Endothelial cell of umbilical vein (primary cell): ENCODE measurements at regions not wholly inside any gene's neighbourhood (a gene's known extent, or its start where the extent isn't known, plus 50 kb on each side); places are given as distances from the start of the nearest gene placed in this dataset.

Experiments
- BruUV-seq: library from RNA; stranded (reverse); fragments of 400-500 nt; replicated peaks from 2 replicates; lab custom pipeline; 2021; lab: Mats Ljungman, UMichigan
- CTCF ChIA-PET: fragments of 300-600, 350-600 bp; sonication (Branson Sonifier 250); formaldehyde crosslinking; loops from one replicate; lab custom pipeline; 2021; ENCODE audit warnings: antibody characterized with exemption, inconsistent platforms; lab: Charles Lee
- POLR2A ChIA-PET: fragments of 300-600, 350-600 bp; sonication (Branson Sonifier 250); formaldehyde crosslinking; loops from one replicate; lab custom pipeline; 2021; ENCODE audit warnings: antibody characterized with exemption, inconsistent platforms; lab: Charles Lee
- DNase-seq: peaks from one replicate; pipeline ENCODE4 v3.0.0-alpha.2; 2011; ENCODE audit warnings: low read depth, low spot score
- FAIRE-seq: peaks from 2 replicates; lab custom pipeline; 2011; peaks lifted over from hg19 to GRCh38; lab: Jason Lieb, UNC
- H2AFZ ChIP-seq: 2 replicates; pipeline ENCODE4 v1.6.0; 2012; ENCODE audit warnings: low read depth, low read length, control low read depth, inconsistent platforms
- H3K27ac ChIP-seq: 2 replicates; pipeline ENCODE4 v1.5.1; 2011; ENCODE audit warnings: low read depth, mild to moderate bottlenecking, control low read depth, low read length, moderate library complexity; ENCODE audit not compliant: insufficient read depth
- H3K27me3 ChIP-seq, 2 experiments: 2 replicates each; pipeline versions ENCODE4 v1.6.0 to v1.6.1; 2011; ENCODE audit warnings: low read length in 2 of 2, mixed read lengths in 1 of 2; ENCODE audit not compliant: control insufficient read depth in 2 of 2, insufficient read depth in 2 of 2
- H3K36me3 ChIP-seq, 2 experiments: 2 replicates in 1 of 2; 3 replicates in 1 of 2; pipeline ENCODE4 v1.5.1; 2011; ENCODE audit warnings: low read length in 2 of 2, mild to moderate bottlenecking in 1 of 2, moderate library complexity in 1 of 2; ENCODE audit not compliant: control insufficient read depth in 2 of 2, insufficient read depth in 2 of 2; ENCODE audit errors: extremely low read depth in 1 of 2
- H3K4me1 ChIP-seq: 3 replicates; pipeline ENCODE4 v1.5.1; 2011; ENCODE audit warnings: mild to moderate bottlenecking, low read length; ENCODE audit not compliant: control insufficient read depth, insufficient read depth; ENCODE audit errors: extremely low read depth
- H3K4me2 ChIP-seq: 2 replicates; pipeline ENCODE4 v1.6.1; 2011; ENCODE audit warnings: low read length, control low read depth, mixed read lengths; ENCODE audit not compliant: insufficient read depth
- H3K4me3 ChIP-seq, 3 experiments: fragments of 200-600 bp in 1 of 3; sonication (generic), shearing (Covaris generic) in 1 of 3; replicated peaks in 1 of 3; 2 replicates each; pipeline ENCODE4 v1.5.1; 2011 to 2016; ENCODE audit warnings: control low read depth in 3 of 3, low read length in 3 of 3, mild to moderate bottlenecking in 2 of 3, inconsistent platforms in 1 of 3, low read depth in 1 of 3, moderate library complexity in 1 of 3; ENCODE audit not compliant: insufficient read depth in 1 of 3
- H3K79me2 ChIP-seq: 2 replicates; pipeline ENCODE4 v1.6.0; 2012; ENCODE audit warnings: low read length, inconsistent platforms; ENCODE audit not compliant: control insufficient read depth, insufficient read depth
- H3K9ac ChIP-seq: replicated peaks from 2 replicates; pipeline ENCODE3; 2011; ENCODE audit warnings: low read length, control low read depth; ENCODE audit not compliant: insufficient read depth; ENCODE audit errors: extremely low read depth
- H3K9me1 ChIP-seq: replicated peaks from 3 replicates; pipeline ENCODE4 v1.6.0; 2011; ENCODE audit warnings: mild to moderate bottlenecking, low read length; ENCODE audit not compliant: control insufficient read depth, insufficient read depth; ENCODE audit errors: extremely low read depth
- H3K9me3 ChIP-seq: replicated peaks from 2 replicates; pipeline ENCODE4 v1.5.1; 2012; ENCODE audit warnings: low read length, inconsistent platforms; ENCODE audit not compliant: control insufficient read depth, insufficient read depth
- H4K20me1 ChIP-seq: replicated peaks from 2 replicates; pipeline ENCODE3; 2011; ENCODE audit warnings: mild to moderate bottlenecking, low read length; ENCODE audit not compliant: control insufficient read depth, insufficient read depth; ENCODE audit errors: extremely low read depth
- EZH2 ChIP-seq: IDR thresholded peaks from 2 replicates; pipeline ENCODE4 v1.6.1; 2012; ENCODE audit warnings: borderline replicate concordance, low read depth, mild to moderate bottlenecking, moderate library complexity, low read length, inconsistent platforms; ENCODE audit not compliant: severe bottlenecking
- FOS ChIP-seq: IDR thresholded peaks from 2 replicates; pipeline ENCODE4 v1.6.1; 2011; ENCODE audit warnings: mild to moderate bottlenecking, low read length, moderate library complexity, borderline replicate concordance; ENCODE audit not compliant: insufficient read depth
- GATA2 ChIP-seq: IDR thresholded peaks from 2 replicates; pipeline ENCODE4 v1.7.0; 2011; ENCODE audit warnings: low read depth, mild to moderate bottlenecking, moderate library complexity, mixed read lengths, low read length; ENCODE audit not compliant: insufficient read length, insufficient read depth
- JUN ChIP-seq: IDR thresholded peaks from 2 replicates; pipeline ENCODE4 v1.6.1; 2011; ENCODE audit warnings: borderline replicate concordance, low read depth; ENCODE audit not compliant: insufficient read length, insufficient read depth
- MYC ChIP-seq: IDR thresholded peaks from one replicate; pipeline ENCODE4 v1.6.1; 2011; ENCODE audit warnings: mild to moderate bottlenecking, low read depth, low read length
- POLR2A ChIP-seq: IDR thresholded peaks from 2 replicates; pipeline ENCODE4 v1.6.1; 2012; ENCODE audit warnings: low read depth, mild to moderate bottlenecking, control low read depth, low read length
- POLR2AphosphoS5 ChIP-seq: IDR thresholded peaks from 2 replicates; pipeline ENCODE4 v1.6.1; 2012; ENCODE audit warnings: low read depth, mild to moderate bottlenecking, control low read depth, low read length, moderate library complexity; ENCODE audit not compliant: insufficient read depth
- dilution Hi-C: fragments of 300-500 bp; cut with MboI; formaldehyde crosslinking; loops from one replicate; pipeline ENCODE4 v1.15.0; 2019; ENCODE audit warnings: low sequenced_read_pairs; ENCODE audit not compliant: extremely low pct_ligation_motif_present
- intact Hi-C: fragments of 100-400 bp; cut with micrococcal nuclease; formaldehyde crosslinking; loops from one replicate; pipeline ENCODE4 v1.10.0; 2022
- TF ChIP-seq, protein P1 (sequence below): IDR thresholded peaks from 2 replicates; pipeline ENCODE4 v1.6.1; 2011; ENCODE audit not compliant: insufficient read depth, insufficient read length
- TF ChIP-seq, protein P2 (sequence below), 2 donors: IDR thresholded peaks; 1 replicate in 1 of 2; 2 replicates in 1 of 2; pipeline ENCODE4 v1.5.1; 2011; ENCODE audit warnings: low read length in 2 of 2, mild to moderate bottlenecking in 2 of 2, moderate library complexity in 2 of 2, control low read depth in 1 of 2, inconsistent platforms in 1 of 2, low read depth in 1 of 2; ENCODE audit not compliant: insufficient read depth in 1 of 2; ENCODE audit errors: extremely low read depth in 1 of 2

DNA sequence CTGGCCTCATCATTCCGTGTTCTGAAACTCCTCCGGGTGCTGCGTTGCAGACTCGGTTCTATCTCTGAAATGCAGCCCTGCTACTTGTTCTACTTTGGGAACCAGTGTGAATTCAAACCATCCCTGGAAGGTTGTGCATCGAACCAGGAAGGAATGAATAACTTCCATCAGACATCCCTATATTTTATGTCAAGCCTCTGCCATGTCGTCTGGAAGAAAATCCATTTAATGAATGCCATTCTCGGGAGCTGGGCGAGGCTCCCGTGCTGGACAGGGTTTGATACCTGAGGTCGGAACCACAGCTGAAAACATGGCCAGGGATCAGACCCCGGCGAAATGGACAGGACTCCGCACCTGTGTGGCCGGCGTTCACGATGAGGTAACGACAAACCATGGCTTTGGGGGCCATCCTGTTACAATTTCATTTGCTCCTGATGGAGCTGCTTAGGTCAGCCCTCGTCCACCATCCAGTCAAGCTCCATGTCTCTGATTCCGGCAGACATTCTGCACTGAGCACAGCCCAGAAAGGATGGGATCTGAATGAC, 821.6 kb downstream of the GALR1 start:
- Histone ChIP-seq H2AFZ (no peak overlapping the region), H3K4me1 (no peaks in the 10 kb centered on the region), H3K27ac (no peak overlapping the region), H3K4me3 (no peak overlapping the region), H3K27me3 (no peaks in the 10 kb centered on the region), H4K20me1 (no peaks in the 10 kb centered on the region), H3K9me1 (no peaks in the 10 kb centered on the region), H3K79me2 (no peaks in the 10 kb centered on the region), H3K4me2 (no peak overlapping the region), H3K9me3 (peaks cover 6% of the 10 kb centered on the region), H3K9ac (no peak overlapping the region), H3K36me3 (no peaks in the 10 kb centered on the region)
- FAIRE-seq (no peak), DNase-seq (no peak)
- CTCF ChIA-PET, result no interaction called here
- intact Hi-C loops (no loop called here), dilution Hi-C loops (no loop called here)
- BruUV-seq, result no TSS peak
- no peak for TF ChIP-seq FOS
- TF ChIP-seq EZH2, result no peak
- TF ChIP-seq, protein P1, sequence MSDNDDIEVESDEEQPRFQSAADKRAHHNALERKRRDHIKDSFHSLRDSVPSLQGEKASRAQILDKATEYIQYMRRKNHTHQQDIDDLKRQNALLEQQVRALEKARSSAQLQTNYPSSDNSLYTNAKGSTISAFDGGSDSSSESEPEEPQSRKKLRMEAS, result no peak
- POLR2A ChIA-PET, result no interaction called here

DNA sequence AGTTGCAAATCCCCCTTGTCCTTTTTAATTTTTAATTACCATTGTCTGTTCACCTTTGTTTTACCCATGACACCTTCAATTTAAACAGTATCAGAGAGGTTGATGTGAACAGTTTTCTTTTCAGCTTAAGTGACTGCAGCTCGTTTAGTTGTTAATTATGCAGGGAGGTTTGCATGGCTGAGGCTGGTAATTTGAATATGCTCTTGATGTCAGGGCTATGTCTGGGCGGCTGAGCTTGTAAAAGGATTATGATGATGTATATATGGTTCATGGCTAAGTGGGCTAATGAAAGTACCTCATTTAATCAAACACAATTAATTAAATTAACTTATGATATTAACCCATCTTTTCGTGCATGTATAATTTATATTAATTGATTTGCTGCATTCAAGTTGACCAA, 822.1 kb downstream of the GALR1 start:
- no peaks in the 10 kb centered on the region for H3K4me1 ChIP-seq
- no peak overlapping the region for H3K4me3 ChIP-seq
- dilution Hi-C loops (no loop called here), intact Hi-C loops (no loop called here)
- H3K9me1 ChIP-seq, result no peaks in the 10 kb centered on the region
- H2AFZ ChIP-seq, result no peak overlapping the region
- H3K4me2 ChIP-seq, result no peak overlapping the region
- no peaks in the 10 kb centered on the region for H4K20me1 ChIP-seq
- no peaks in the 10 kb centered on the region for H3K36me3 ChIP-seq
- CTCF ChIA-PET, result no interaction called here
- no TSS peak for BruUV-seq
- peaks cover 6% of the 10 kb centered on the region for H3K9me3 ChIP-seq
- DNase-seq (no peak), FAIRE-seq (no peak)
- POLR2A ChIA-PET, result no interaction called here
- no peaks in the 10 kb centered on the region for H3K27me3 ChIP-seq
- H3K27ac ChIP-seq, result no peak overlapping the region
- TF ChIP-seq, protein P2, sequence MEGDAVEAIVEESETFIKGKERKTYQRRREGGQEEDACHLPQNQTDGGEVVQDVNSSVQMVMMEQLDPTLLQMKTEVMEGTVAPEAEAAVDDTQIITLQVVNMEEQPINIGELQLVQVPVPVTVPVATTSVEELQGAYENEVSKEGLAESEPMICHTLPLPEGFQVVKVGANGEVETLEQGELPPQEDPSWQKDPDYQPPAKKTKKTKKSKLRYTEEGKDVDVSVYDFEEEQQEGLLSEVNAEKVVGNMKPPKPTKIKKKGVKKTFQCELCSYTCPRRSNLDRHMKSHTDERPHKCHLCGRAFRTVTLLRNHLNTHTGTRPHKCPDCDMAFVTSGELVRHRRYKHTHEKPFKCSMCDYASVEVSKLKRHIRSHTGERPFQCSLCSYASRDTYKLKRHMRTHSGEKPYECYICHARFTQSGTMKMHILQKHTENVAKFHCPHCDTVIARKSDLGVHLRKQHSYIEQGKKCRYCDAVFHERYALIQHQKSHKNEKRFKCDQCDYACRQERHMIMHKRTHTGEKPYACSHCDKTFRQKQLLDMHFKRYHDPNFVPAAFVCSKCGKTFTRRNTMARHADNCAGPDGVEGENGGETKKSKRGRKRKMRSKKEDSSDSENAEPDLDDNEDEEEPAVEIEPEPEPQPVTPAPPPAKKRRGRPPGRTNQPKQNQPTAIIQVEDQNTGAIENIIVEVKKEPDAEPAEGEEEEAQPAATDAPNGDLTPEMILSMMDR (IDR thresholded peaks at IDR 0.05; ENCODE audit: extremely low read depth in 1 of 2, insufficient read depth in 1 of 2, low read depth in 1 of 2, low read length in 2 of 2), result no peak
- TF ChIP-seq, protein P1, result no peak
- TF ChIP-seq JUN, result no peak
- no peak for TF ChIP-seq POLR2A
- no peak for TF ChIP-seq GATA2
- TF ChIP-seq POLR2AphosphoS5, result no peak
- no peak for TF ChIP-seq MYC
- TF ChIP-seq EZH2, result no peak
- no peak for TF ChIP-seq FOS
- no peak overlapping the region for H3K9ac ChIP-seq
- no peaks in the 10 kb centered on the region for H3K79me2 ChIP-seq
